ENCODE measurements at regions not wholly inside any gene's neighbourhood (a gene's known extent, or its start where the extent isn't known, plus 50 kb on each side); places are given as distances from the start of the nearest gene placed in this dataset.
"Not testable (repeated sequence)": the region's sequence is repeated elsewhere in the genome, so short reads cannot be mapped to it uniquely, and the experiment has no call there.

GRCh38 chr1:118809586-118809985 lies 178.6 kb downstream of the TBX15 start:
- no peak for DNase-seq
- TF ChIP-seq POLR2AphosphoS5 (IDR thresholded peaks at IDR 0.05) (no peak), POLR2A (IDR thresholded peaks at IDR 0.05) (no peak), EP300 (IDR thresholded peaks at IDR 0.05) (no peak), CTCF (IDR thresholded peaks at IDR 0.05) (no peak)
- Histone ChIP-seq H3K27ac (no peak overlapping the region), H3K27me3 (peaks cover 0 to under 1% (median 0%) of the 10 kb centered on the region in 3 donors), H3K9me3 (no peaks in the 10 kb centered on the region), H3K4me1 (no peaks in the 10 kb centered on the region), H3K36me3 (no peaks in the 10 kb centered on the region), H3K4me3 (no peak overlapping the region)
- intact Hi-C loops (cut with DNase I), result no loop called here
- WGBS, 2 donors, result 89 to 91% methylated on average over 4 of the region's 4 CpGs

- H3K4me3 ChIP-seq; intact Hi-C loops (cut with DNase I); H3K9me3 ChIP-seq; H3K36me3 ChIP-seq; H3K4me1 ChIP-seq; H3K27me3 ChIP-seq; H3K27ac ChIP-seq; DNase-seq: not testable (repeated sequence)
- 63 to 71% methylated on average over 5 of the region's 5 CpGs for WGBS, 2 donors
Observed at GRCh38 chr1:118803128-118803527, 185.0 kb downstream of the TBX15 start.

DNA sequence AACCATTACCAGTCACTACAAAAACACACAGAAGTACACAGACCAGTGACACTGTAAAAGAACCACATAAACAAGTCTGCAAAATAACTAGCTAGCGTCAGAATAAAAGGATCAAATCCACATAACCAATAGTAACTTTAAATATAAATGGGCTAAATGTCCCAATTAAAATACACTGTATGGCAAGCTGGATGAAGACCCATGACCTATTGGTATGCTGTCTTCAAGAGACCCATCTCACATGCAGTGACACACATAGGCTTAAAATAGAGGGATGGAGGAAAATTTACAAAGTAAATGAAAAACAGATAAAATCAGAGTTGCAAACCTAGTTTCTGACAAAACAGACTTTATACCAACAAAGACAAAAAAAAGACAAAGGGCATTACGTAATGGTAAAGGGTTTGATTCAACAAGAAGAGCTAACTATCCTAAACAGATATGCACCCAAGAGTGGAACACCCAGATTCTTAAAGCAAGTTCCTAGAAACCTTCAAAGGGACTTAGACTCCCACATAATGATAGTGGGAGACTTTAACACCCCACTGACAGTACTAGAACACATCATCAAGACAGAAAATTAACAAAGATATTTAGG lies 196.9 kb downstream of the TBX15 start:
- Histone ChIP-seq H3K4me1 (no peaks in the 10 kb centered on the region), H3K36me3 (no peaks in the 10 kb centered on the region), H3K4me3 (no peak overlapping the region), H3K27me3 (no peaks in the 10 kb centered on the region), H3K9me3 (peaks cover 0 to 4% (median 4%) of the 10 kb centered on the region in 4 donors), H3K27ac (no peak overlapping the region)
- TF ChIP-seq CTCF (IDR thresholded peaks at IDR 0.05) (no peak), EP300 (IDR thresholded peaks at IDR 0.05) (no peak), POLR2AphosphoS5 (IDR thresholded peaks at IDR 0.05) (no peak), POLR2A (IDR thresholded peaks at IDR 0.05) (no peak)
- DNase-seq, result no peak
- WGBS, 2 donors, result 45 to 47% methylated on average over 2 of the region's 2 CpGs
- intact Hi-C loops (cut with DNase I), result no loop called here

DNA sequence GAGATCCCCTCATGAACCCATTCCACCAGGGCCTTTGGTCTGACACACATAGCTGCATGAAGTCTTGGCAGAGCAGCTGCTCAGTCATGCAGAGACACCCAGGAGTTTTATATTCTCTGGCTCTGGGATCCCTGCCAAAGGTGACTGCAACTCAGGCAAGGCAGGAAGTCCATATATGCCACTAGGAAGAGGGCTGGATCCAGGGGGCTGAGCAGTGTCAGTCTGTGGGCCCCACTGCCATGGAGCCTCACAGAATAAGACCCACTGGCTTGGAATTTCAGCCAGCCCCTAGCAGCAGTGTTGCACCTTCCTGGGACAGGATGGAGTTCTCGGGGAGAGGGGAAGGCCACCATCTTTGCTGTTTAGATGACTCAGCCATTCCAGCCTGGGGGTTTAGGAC lies 199.7 kb downstream of the TBX15 start:
- Histone ChIP-seq H3K27ac (no peak overlapping the region), H3K4me3 (no peak overlapping the region), H3K36me3 (no peaks in the 10 kb centered on the region), H3K4me1 (no peaks in the 10 kb centered on the region), H3K9me3 (peaks cover 0 to 4% (median 4%) of the 10 kb centered on the region in 4 donors), H3K27me3 (no peaks in the 10 kb centered on the region)
- intact Hi-C loops (cut with DNase I), result no loop called here
- no peak for DNase-seq
- WGBS, 2 donors, result 82 to 84% methylated on average over 1 of the region's 1 CpG
- TF ChIP-seq POLR2A (IDR thresholded peaks at IDR 0.05), result no peak
- TF ChIP-seq EP300 (IDR thresholded peaks at IDR 0.05), result no peak
- TF ChIP-seq CTCF (IDR thresholded peaks at IDR 0.05), result no peak
- TF ChIP-seq POLR2AphosphoS5 (IDR thresholded peaks at IDR 0.05), result no peak

GRCh38 chr1:118786454-118787155 lies 201.5 kb downstream of the TBX15 start:
- Histone ChIP-seq H3K4me3 (no peak overlapping the region), H3K4me1 (no peaks in the 10 kb centered on the region), H3K27me3 (no peaks in the 10 kb centered on the region), H3K27ac (no peak overlapping the region), H3K36me3 (no peaks in the 10 kb centered on the region), H3K9me3 (peaks cover 0 to 4% (median 2%) of the 10 kb centered on the region in 4 donors)
- 83 to 84% methylated on average over 4 of the region's 4 CpGs for WGBS, 2 donors
- no peak for DNase-seq
- intact Hi-C loops (cut with DNase I), result no loop called here
- TF ChIP-seq POLR2AphosphoS5 (IDR thresholded peaks at IDR 0.05) (no peak), POLR2A (IDR thresholded peaks at IDR 0.05) (no peak), CTCF (IDR thresholded peaks at IDR 0.05) (no peak), EP300 (IDR thresholded peaks at IDR 0.05) (no peak)

All from sigmoid colon (tissue), 6 donors.